CD4-positive, alpha-beta memory T cell (primary cell): ENCODE measurements at regions not wholly inside any gene's neighbourhood (a gene's known extent, or its start where the extent isn't known, plus 50 kb on each side); places are given as distances from the start of the nearest gene placed in this dataset.

Experiments
- CTCF ChIA-PET: fragments of 350-600 bp; sonication (Branson Sonifier 250); formaldehyde crosslinking; loops from one replicate; lab custom pipeline; 2021; ENCODE audit warnings: inconsistent platforms; ENCODE audit not compliant: partially characterized antibody; lab: Charles Lee
- POLR2A ChIA-PET: fragments of 350-600 bp; sonication (Branson Sonifier 250); formaldehyde crosslinking; loops from one replicate; lab custom pipeline; 2021; ENCODE audit not compliant: partially characterized antibody; lab: Charles Lee
- DNase-seq, 5 donors: peaks; one replicate each; pipeline versions ENCODE4 v3.0.0 to v3.0.0-alpha.2; 2020 to 2022; ENCODE audit warnings: mixed read lengths in 1 of 5
- H3K27ac ChIP-seq: one replicate; pipeline ENCODE4 v1.7.0; 2013; ENCODE audit warnings: low read depth, low read length
- H3K27me3 ChIP-seq: 2 replicates; pipeline ENCODE4 v1.7.0; 2013; ENCODE audit warnings: mild to moderate bottlenecking, low read length, moderate library complexity; ENCODE audit not compliant: insufficient read depth
- H3K36me3 ChIP-seq: 2 replicates; pipeline ENCODE4 v1.7.0; 2013; ENCODE audit warnings: mild to moderate bottlenecking, low read length, moderate library complexity; ENCODE audit not compliant: insufficient read depth
- H3K4me1 ChIP-seq: 2 replicates; pipeline ENCODE4 v1.7.0; 2013; ENCODE audit warnings: mild to moderate bottlenecking, low read length, moderate library complexity; ENCODE audit not compliant: insufficient read depth
- H3K4me3 ChIP-seq, 2 donors: one replicate each; pipeline ENCODE4 v1.7.0; 2013; ENCODE audit warnings: low read length in 2 of 2, mild to moderate bottlenecking in 1 of 2
- H3K9me3 ChIP-seq, 2 donors: one replicate each; pipeline ENCODE4 v1.7.0; 2013; ENCODE audit warnings: low read length in 2 of 2, control low read depth in 1 of 2; ENCODE audit not compliant: control insufficient read depth in 1 of 2
- H3K27ac Mint-ChIP-seq, 7 donors: one replicate each; pipeline ENCODE4 v1.8.0; 2020 to 2021; ENCODE audit warnings: mixed read lengths in 7 of 7, mild to moderate bottlenecking in 6 of 7, inconsistent platforms in 3 of 7, moderate library complexity in 3 of 7
- H3K27me3 Mint-ChIP-seq, 2 donors: one replicate each; pipeline ENCODE4 v1.8.0; 2020 to 2021; ENCODE audit warnings: mixed read lengths in 2 of 2
- H3K36me3 Mint-ChIP-seq, 2 donors: one replicate each; pipeline ENCODE4 v1.8.0; 2020 to 2021; ENCODE audit warnings: mixed read lengths in 2 of 2, inconsistent platforms in 1 of 2, mild to moderate bottlenecking in 1 of 2
- H3K4me1 Mint-ChIP-seq, 4 donors: one replicate each; pipeline ENCODE4 v1.8.0; 2020 to 2021; ENCODE audit warnings: mixed read lengths in 4 of 4, mild to moderate bottlenecking in 1 of 4
- H3K4me3 Mint-ChIP-seq, 8 donors: one replicate each; pipeline ENCODE4 v1.8.0; 2020 to 2021; ENCODE audit warnings: mixed read lengths in 8 of 8, mild to moderate bottlenecking in 7 of 8, moderate library complexity in 6 of 8, inconsistent platforms in 3 of 8
- H3K9me3 Mint-ChIP-seq, 8 donors: one replicate each; pipeline ENCODE4 v1.8.0; 2020 to 2021; ENCODE audit warnings: mixed read lengths in 8 of 8, mild to moderate bottlenecking in 5 of 8, inconsistent platforms in 3 of 8, moderate library complexity in 1 of 8
- intact Hi-C: fragments of 100-400 bp; cut with micrococcal nuclease; formaldehyde crosslinking; loops from one replicate; pipeline ENCODE4 v1.15.1; 2023

GRCh38 chr2:215613888-215614287, 178.0 kb upstream of the FN1 start:
- Mint-ChIP-seq H3K36me3 (no peaks in the 10 kb centered on the region), H3K9me3 (peaks cover 0 to 2% (median 0%) of the 10 kb centered on the region in 8 donors), H3K4me3 (no peak overlapping the region), H3K27ac (no peak overlapping the region), H3K27me3 (peaks cover 1 to 5% of the 10 kb centered on the region in 2 donors), H3K4me1 (peaks cover 0 to 1% (median 0%) of the 10 kb centered on the region in 4 donors)
- no peaks in the 10 kb centered on the region for H3K9me3 ChIP-seq
- no peak overlapping the region for H3K4me3 ChIP-seq
- CTCF ChIA-PET, result no interaction called here
- no peaks in the 10 kb centered on the region for H3K36me3 ChIP-seq
- no peak overlapping the region for H3K27ac ChIP-seq
- intact Hi-C loops, result no loop called here
- H3K27me3 ChIP-seq, result no peaks in the 10 kb centered on the region
- no peak for DNase-seq
- no peaks in the 10 kb centered on the region for H3K4me1 ChIP-seq
- POLR2A ChIA-PET, result no interaction called here

DNA sequence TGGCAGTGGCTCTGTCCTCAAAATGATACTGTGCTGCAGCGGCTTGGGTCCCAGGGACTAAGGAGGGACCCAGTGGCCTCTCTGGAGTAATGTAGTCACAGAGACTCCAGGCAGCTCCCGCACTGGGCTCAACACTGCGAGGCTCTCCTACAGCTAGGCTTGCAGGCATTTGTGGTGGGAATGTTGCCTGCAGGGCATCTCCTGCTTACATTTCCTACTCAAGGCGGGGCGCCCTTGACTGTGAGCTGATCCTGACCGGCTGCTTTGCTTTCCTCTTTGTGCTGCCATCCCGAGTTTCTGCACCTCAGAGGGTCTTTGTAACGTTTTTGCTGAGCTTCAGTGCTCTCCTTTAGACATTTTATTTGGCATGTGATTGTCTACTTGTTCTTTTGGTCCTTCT, 177.4 kb upstream of the FN1 start:
- no peaks in the 10 kb centered on the region for H3K36me3 Mint-ChIP-seq
- peaks cover 1 to 5% of the 10 kb centered on the region in 2 donors for H3K27me3 Mint-ChIP-seq
- no peaks in the 10 kb centered on the region for H3K9me3 ChIP-seq
- H3K4me1 Mint-ChIP-seq, result peaks cover 0 to 1% (median 0%) of the 10 kb centered on the region in 4 donors
- H3K36me3 ChIP-seq, result no peaks in the 10 kb centered on the region
- no peak for DNase-seq
- no peak overlapping the region for H3K4me3 Mint-ChIP-seq
- POLR2A ChIA-PET, result no interaction called here
- peaks cover 0 to 2% (median 0%) of the 10 kb centered on the region in 8 donors for H3K9me3 Mint-ChIP-seq
- H3K4me3 ChIP-seq, result no peak overlapping the region
- no peaks in the 10 kb centered on the region for H3K27me3 ChIP-seq
- H3K27ac ChIP-seq, result no peak overlapping the region
- intact Hi-C loops, result no loop called here
- H3K4me1 ChIP-seq, result no peaks in the 10 kb centered on the region
- CTCF ChIA-PET, result no interaction called here
- H3K27ac Mint-ChIP-seq, result no peak overlapping the region

DNA sequence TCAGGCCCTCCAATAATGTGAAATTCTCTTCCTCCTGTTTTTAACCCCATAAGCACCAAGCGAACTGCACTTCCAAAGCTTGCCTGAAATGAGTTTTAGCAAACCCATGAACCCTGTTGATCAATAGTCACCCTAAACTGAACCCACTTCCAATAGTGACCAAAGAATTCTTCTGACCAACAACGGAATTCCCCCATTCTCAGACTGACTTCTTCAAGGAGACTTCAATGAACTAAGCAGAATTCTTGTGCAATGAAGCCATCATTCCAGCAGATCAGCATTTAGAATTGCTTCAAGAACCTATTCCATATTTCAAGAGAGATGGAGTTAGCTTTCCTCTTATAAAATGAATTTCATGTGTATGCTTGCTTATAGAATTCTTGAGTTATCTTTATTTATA, 176.9 kb upstream of the FN1 start:
- Histone ChIP-seq H3K27ac (no peak overlapping the region), H3K27me3 (no peaks in the 10 kb centered on the region), H3K4me1 (no peaks in the 10 kb centered on the region), H3K36me3 (no peaks in the 10 kb centered on the region), H3K9me3 (no peaks in the 10 kb centered on the region), H3K4me3 (no peak overlapping the region)
- CTCF ChIA-PET, result no interaction called here
- peaks cover 0 to 1% (median 0%) of the 10 kb centered on the region in 4 donors for H3K4me1 Mint-ChIP-seq
- H3K27ac Mint-ChIP-seq, result no peak overlapping the region
- no peaks in the 10 kb centered on the region for H3K36me3 Mint-ChIP-seq
- H3K9me3 Mint-ChIP-seq, result peaks cover 0 to 2% (median 0%) of the 10 kb centered on the region in 8 donors
- H3K27me3 Mint-ChIP-seq, result peaks cover 1 to 5% of the 10 kb centered on the region in 2 donors
- no peak overlapping the region for H3K4me3 Mint-ChIP-seq
- POLR2A ChIA-PET, result no interaction called here
- no peak for DNase-seq
- intact Hi-C loops, result no loop called here

GRCh38 chr2:215611609-215612386, 175.9 kb upstream of the FN1 start:
- Mint-ChIP-seq H3K27me3 (peaks cover 1 to 2% of the 10 kb centered on the region in 2 donors), H3K4me1 (no peaks in the 10 kb centered on the region), H3K9me3 (peaks cover 0 to 2% (median 0%) of the 10 kb centered on the region in 8 donors), H3K4me3 (no peak overlapping the region), H3K36me3 (no peaks in the 10 kb centered on the region), H3K27ac (no peak overlapping the region)
- intact Hi-C loops, result no loop called here
- Histone ChIP-seq H3K27ac (no peak overlapping the region), H3K4me3 (no peak overlapping the region), H3K4me1 (no peaks in the 10 kb centered on the region), H3K27me3 (no peaks in the 10 kb centered on the region), H3K36me3 (no peaks in the 10 kb centered on the region), H3K9me3 (no peaks in the 10 kb centered on the region)
- DNase-seq, result no peak
- ChIA-PET CTCF (no interaction called here), POLR2A (no interaction called here)

GRCh38 chr2:215609089-215610032, 173.5 kb upstream of the FN1 start:
- ChIA-PET CTCF (no interaction called here), POLR2A (no interaction called here)
- no peaks in the 10 kb centered on the region for H3K36me3 ChIP-seq
- no peak overlapping the region for H3K4me3 ChIP-seq
- no peak overlapping the region for H3K27ac Mint-ChIP-seq
- no peaks in the 10 kb centered on the region for H3K4me1 ChIP-seq
- no peaks in the 10 kb centered on the region for H3K9me3 ChIP-seq
- no peak for DNase-seq
- H3K27me3 ChIP-seq, result no peaks in the 10 kb centered on the region
- peaks cover 0 to 2% (median 0%) of the 10 kb centered on the region in 8 donors for H3K9me3 Mint-ChIP-seq
- no peaks in the 10 kb centered on the region for H3K36me3 Mint-ChIP-seq
- peaks cover 0 to 1% of the 10 kb centered on the region in 2 donors for H3K27me3 Mint-ChIP-seq
- H3K4me1 Mint-ChIP-seq, result no peaks in the 10 kb centered on the region
- H3K27ac ChIP-seq, result no peak overlapping the region
- intact Hi-C loops, result no loop called here
- H3K4me3 Mint-ChIP-seq, result no peak overlapping the region

GRCh38 chr2:215607766-215608165, 171.9 kb upstream of the FN1 start:
- Mint-ChIP-seq H3K4me3 (no peak overlapping the region), H3K36me3 (no peaks in the 10 kb centered on the region), H3K4me1 (no peaks in the 10 kb centered on the region), H3K27me3 (peaks cover 0 to 3% of the 10 kb centered on the region in 2 donors), H3K27ac (no peak overlapping the region), H3K9me3 (peaks cover 0 to 2% (median 0%) of the 10 kb centered on the region in 8 donors)
- no peak for DNase-seq
- no peaks in the 10 kb centered on the region for H3K36me3 ChIP-seq
- no peaks in the 10 kb centered on the region for H3K4me1 ChIP-seq
- no peak overlapping the region for H3K27ac ChIP-seq
- no peak overlapping the region for H3K4me3 ChIP-seq
- ChIA-PET POLR2A (no interaction called here), CTCF (no interaction called here)
- intact Hi-C loops, result no loop called here
- H3K9me3 ChIP-seq, result no peaks in the 10 kb centered on the region
- no peaks in the 10 kb centered on the region for H3K27me3 ChIP-seq

DNA sequence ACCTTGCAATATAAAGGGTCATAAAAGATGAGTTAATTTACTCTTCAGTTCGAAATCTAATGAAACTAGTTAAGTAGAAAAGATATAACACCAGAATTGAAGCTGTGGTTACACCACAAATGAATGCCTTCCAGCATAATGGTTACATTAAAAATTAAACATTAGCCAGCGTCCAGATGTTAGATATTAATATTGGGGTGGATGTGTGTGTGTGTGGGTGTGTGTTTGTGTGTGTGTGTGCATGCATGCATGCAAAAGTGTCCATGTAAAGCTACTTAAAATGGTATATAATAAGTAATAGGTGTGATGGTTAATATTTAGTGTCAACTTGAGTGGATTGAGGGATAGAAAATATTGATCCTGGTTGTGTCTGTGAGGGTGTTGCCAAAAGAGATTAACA, 170.4 kb upstream of the FN1 start:
- Histone ChIP-seq H3K27ac (no peak overlapping the region), H3K36me3 (no peaks in the 10 kb centered on the region), H3K9me3 (no peaks in the 10 kb centered on the region), H3K27me3 (no peaks in the 10 kb centered on the region), H3K4me1 (no peaks in the 10 kb centered on the region), H3K4me3 (no peak overlapping the region)
- intact Hi-C loops, result no loop called here
- ChIA-PET POLR2A (no interaction called here), CTCF (no interaction called here)
- no peak overlapping the region for H3K4me3 Mint-ChIP-seq
- peaks cover 0 to 3% of the 10 kb centered on the region in 2 donors for H3K27me3 Mint-ChIP-seq
- no peak for DNase-seq
- H3K9me3 Mint-ChIP-seq, result peaks cover 0 to 1% (median 0%) of the 10 kb centered on the region in 8 donors
- no peaks in the 10 kb centered on the region for H3K4me1 Mint-ChIP-seq
- no peak overlapping the region for H3K27ac Mint-ChIP-seq
- no peaks in the 10 kb centered on the region for H3K36me3 Mint-ChIP-seq
